NOMO-1 (cell line): ENCODE measurements at regions not wholly inside any gene's neighbourhood (a gene's known extent, or its start where the extent isn't known, plus 50 kb on each side); places are given as distances from the start of the nearest gene placed in this dataset.
A peak's percentile ranks its signal among the peaks of the same experiment; 100 is the strongest.

Experiments used
- DNase-seq, 2 experiments: peaks; one replicate each; lab custom pipeline; 2025; ENCODE audit not compliant: unreplicated experiment in 2 of 2; lab: John Stamatoyannopoulos, UW

GRCh38 chr3:105923140-105923539 is 54.3 kb upstream of the CBLB start:
- DNase-seq: no peak

GRCh38 chr3:105927741-105928140 is 58.9 kb upstream of the CBLB start:
- no peak for DNase-seq

GRCh38 chr3:105930733-105931132 is 61.9 kb upstream of the CBLB start:
- DNase-seq: no peak

GRCh38 chr3:105931500-105931899 is 62.7 kb upstream of the CBLB start:
- no peak for DNase-seq

- no peak for DNase-seq
Measured at GRCh38 chr3:105933871-105934270, 65.1 kb upstream of the CBLB start.

GRCh38 chr3:105938101-105938500 is 69.3 kb upstream of the CBLB start:
- DNase-seq: no peak

- DNase-seq: no peak
Measured at GRCh38 chr3:105938806-105939205, 70.0 kb upstream of the CBLB start.

- no peak for DNase-seq
Measured at GRCh38 chr3:105944276-105944675, 75.5 kb upstream of the CBLB start.

GRCh38 chr3:105944721-105945120 is 75.9 kb upstream of the CBLB start:
- DNase-seq: no peak

GRCh38 chr3:105948101-105948500 is 79.3 kb upstream of the CBLB start:
- DNase-seq: no peak

- DNase-seq: no peak
Measured at GRCh38 chr3:105950881-105951600, 82.2 kb upstream of the CBLB start.

- no peak for DNase-seq
Measured at GRCh38 chr3:105953831-105954230, 85.0 kb upstream of the CBLB start.

- no peak for DNase-seq
Measured at GRCh38 chr3:105956306-105956705, 87.5 kb upstream of the CBLB start.

- DNase-seq: no peak
Measured at GRCh38 chr3:105957722-105958121, 88.9 kb upstream of the CBLB start.

- no peak for DNase-seq
Measured at GRCh38 chr3:105958237-105959000, 89.6 kb upstream of the CBLB start.

- DNase-seq: peak; percentile 70 to 86
Measured at GRCh38 chr3:105959851-105960250, 91.0 kb upstream of the CBLB start.

- DNase-seq: no peak
Measured at GRCh38 chr3:105960381-105960780, 91.6 kb upstream of the CBLB start.

GRCh38 chr3:105963161-105963560 is 94.3 kb upstream of the CBLB start:
- no peak for DNase-seq

GRCh38 chr3:105965384-105965783 is 96.6 kb upstream of the CBLB start:
- no peak for DNase-seq

- DNase-seq: no peak
Measured at GRCh38 chr3:105967117-105967516, 98.3 kb upstream of the CBLB start.

GRCh38 chr3:105970283-105970682 is 101.5 kb upstream of the CBLB start:
- DNase-seq: peak; percentile 65 to 71

GRCh38 chr3:105972069-105972468 is 103.3 kb upstream of the CBLB start:
- DNase-seq: no peak
